ENCODE measurements at regions not wholly inside any gene's neighbourhood (a gene's known extent, or its start where the extent isn't known, plus 50 kb on each side); places are given as distances from the start of the nearest gene placed in this dataset.

DNA sequence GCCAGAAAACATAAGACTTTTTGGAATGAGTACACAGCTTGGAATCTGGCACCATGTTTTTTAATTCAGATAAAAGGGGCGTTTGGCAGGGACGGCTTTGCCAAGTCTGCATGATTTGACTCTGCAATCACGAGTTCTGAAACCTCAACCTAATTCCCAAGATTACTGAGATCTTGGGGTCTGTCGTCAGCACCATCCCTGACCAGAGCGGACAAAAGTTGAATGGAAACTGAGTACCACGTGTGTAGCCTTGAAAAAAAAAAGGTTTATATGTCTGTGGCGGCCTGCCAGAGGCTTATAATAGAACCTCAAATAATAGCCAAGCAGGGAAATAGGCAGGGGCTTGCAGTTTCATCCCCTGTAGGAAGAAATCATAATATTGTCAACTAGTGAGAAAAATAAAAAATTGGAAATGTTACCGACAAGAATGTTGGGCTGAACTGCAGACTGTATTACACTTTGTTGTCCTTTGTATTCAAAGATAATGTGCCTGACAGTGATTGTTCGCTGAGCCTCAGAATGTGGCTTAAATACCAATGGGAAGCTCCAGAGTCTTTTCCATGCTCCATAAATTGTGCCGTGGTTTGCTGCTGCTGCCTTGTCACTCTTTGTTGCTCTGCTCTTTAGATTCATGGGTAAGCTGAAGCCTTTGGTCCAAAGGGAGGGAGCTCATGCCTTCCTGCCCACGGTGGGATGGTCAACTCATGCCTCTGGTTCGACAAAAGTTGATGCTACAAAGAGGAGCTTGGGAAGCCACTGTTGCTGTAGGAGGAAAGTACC, 118.8 kb upstream of the ARID1B start:
- TF ChIP-seq POLR2A (IDR thresholded peaks at IDR 0.05) = no peak
- TF ChIP-seq, protein P1, sequence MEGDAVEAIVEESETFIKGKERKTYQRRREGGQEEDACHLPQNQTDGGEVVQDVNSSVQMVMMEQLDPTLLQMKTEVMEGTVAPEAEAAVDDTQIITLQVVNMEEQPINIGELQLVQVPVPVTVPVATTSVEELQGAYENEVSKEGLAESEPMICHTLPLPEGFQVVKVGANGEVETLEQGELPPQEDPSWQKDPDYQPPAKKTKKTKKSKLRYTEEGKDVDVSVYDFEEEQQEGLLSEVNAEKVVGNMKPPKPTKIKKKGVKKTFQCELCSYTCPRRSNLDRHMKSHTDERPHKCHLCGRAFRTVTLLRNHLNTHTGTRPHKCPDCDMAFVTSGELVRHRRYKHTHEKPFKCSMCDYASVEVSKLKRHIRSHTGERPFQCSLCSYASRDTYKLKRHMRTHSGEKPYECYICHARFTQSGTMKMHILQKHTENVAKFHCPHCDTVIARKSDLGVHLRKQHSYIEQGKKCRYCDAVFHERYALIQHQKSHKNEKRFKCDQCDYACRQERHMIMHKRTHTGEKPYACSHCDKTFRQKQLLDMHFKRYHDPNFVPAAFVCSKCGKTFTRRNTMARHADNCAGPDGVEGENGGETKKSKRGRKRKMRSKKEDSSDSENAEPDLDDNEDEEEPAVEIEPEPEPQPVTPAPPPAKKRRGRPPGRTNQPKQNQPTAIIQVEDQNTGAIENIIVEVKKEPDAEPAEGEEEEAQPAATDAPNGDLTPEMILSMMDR (IDR thresholded peaks at IDR 0.05) = no peak
- Histone ChIP-seq H3K27ac (no peak overlapping the region), H3K36me3 (no peaks in the 10 kb centered on the region), H3K27me3 (no peaks in the 10 kb centered on the region), H3K4me3 (no peak overlapping the region), H3K4me1 (no peaks in the 10 kb centered on the region), H3K9me3 (no peaks in the 10 kb centered on the region)
- no peak for ATAC-seq
- DNase-seq = no peak
- intact Hi-C loops (cut with DNase I) = no loop called here
- 53% methylated on average over 10 of the region's 12 CpGs for WGBS (ENCODE audit: insufficient coverage, low coverage, low lambda C conversion rate, missing lambda C conversion rate)

- DNase-seq (no peak), ATAC-seq (no peak)
- Histone ChIP-seq H3K27me3 (no peaks in the 10 kb centered on the region), H3K4me1 (no peaks in the 10 kb centered on the region), H3K9me3 (no peaks in the 10 kb centered on the region), H3K36me3 (no peaks in the 10 kb centered on the region), H3K4me3 (no peak overlapping the region), H3K27ac (no peak overlapping the region)
- 87% methylated on average over 4 of the region's 5 CpGs for WGBS (ENCODE audit: insufficient coverage, low coverage, low lambda C conversion rate, missing lambda C conversion rate)
- intact Hi-C loops (cut with DNase I) = no loop called here
- no peak for TF ChIP-seq POLR2A (IDR thresholded peaks at IDR 0.05)
- TF ChIP-seq, protein P1 (IDR thresholded peaks at IDR 0.05) = no peak
These were observed 119.9 kb upstream of the ARID1B start for GRCh38 chr6:156657296-156657695.

GRCh38 chr6:156654919-156655918, 122.0 kb upstream of the ARID1B start:
- Histone ChIP-seq H3K4me3 (no peak overlapping the region), H3K9me3 (no peaks in the 10 kb centered on the region), H3K36me3 (no peaks in the 10 kb centered on the region), H3K27ac (no peak overlapping the region), H3K27me3 (no peaks in the 10 kb centered on the region), H3K4me1 (no peaks in the 10 kb centered on the region)
- 52% methylated on average over 3 of the region's 8 CpGs for WGBS (ENCODE audit: insufficient coverage, low coverage, low lambda C conversion rate, missing lambda C conversion rate)
- no peak for ATAC-seq
- intact Hi-C loops (cut with DNase I) = no loop called here
- no peak for DNase-seq
- TF ChIP-seq POLR2A (IDR thresholded peaks at IDR 0.05) = no peak
- TF ChIP-seq, protein P1 (IDR thresholded peaks at IDR 0.05) = no peak

DNA sequence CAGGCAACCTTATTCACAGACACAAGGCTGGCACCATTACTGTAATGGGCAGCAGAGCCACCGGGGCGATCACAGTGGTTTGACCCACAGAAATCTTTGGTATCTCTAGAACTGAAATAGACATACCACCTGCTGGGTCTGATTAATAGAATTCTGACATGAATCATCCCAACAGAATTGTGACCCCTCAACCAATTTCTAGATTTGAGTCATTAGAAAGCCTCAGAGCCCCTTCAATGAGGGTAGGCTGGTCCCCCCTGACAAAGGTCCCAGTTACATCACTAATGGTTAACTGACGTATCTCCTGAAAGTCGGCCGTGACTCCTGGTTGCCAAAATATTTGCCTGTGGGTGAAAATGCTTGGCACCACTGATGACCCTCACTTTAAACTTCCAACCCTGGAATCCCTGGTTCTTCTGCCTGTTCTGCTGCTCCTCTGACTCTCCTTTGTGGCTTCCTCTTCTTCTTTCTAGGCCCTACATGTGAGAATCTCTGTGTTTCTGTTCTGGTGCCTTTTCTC, 124.9 kb upstream of the ARID1B start:
- ATAC-seq (no peak), DNase-seq (no peak)
- TF ChIP-seq, protein P1 (IDR thresholded peaks at IDR 0.05) = no peak
- no peak for TF ChIP-seq POLR2A (IDR thresholded peaks at IDR 0.05)
- Histone ChIP-seq H3K27ac (no peak overlapping the region), H3K9me3 (no peaks in the 10 kb centered on the region), H3K4me3 (no peak overlapping the region), H3K4me1 (no peaks in the 10 kb centered on the region), H3K27me3 (no peaks in the 10 kb centered on the region), H3K36me3 (no peaks in the 10 kb centered on the region)
- WGBS (ENCODE audit: insufficient coverage, low coverage, low lambda C conversion rate, missing lambda C conversion rate) = 93% methylated on average over 3 of the region's 5 CpGs
- intact Hi-C loops (cut with DNase I) = no loop called here
